Umbilical cord (tissue), 1 donor: ENCODE measurements at regions not wholly inside any gene's neighbourhood (a gene's known extent, or its start where the extent isn't known, plus 50 kb on each side); places are given as distances from the start of the nearest gene placed in this dataset.
"Not testable (repeated sequence)": the region's sequence is repeated elsewhere in the genome, so short reads cannot be mapped to it uniquely, and the experiment has no call there.

Source experiments
- DNase-seq: peaks from one replicate; pipeline ENCODE4 v3.0.0-alpha.2; 2015; ENCODE audit warnings: low spot score

- DNase-seq: no peak
These were observed 176.4 kb upstream of the MDFIC2 start for GRCh38 chr3:70488816-70489215.

- DNase-seq: no peak
These were observed 175.7 kb upstream of the MDFIC2 start for GRCh38 chr3:70488131-70488530.

GRCh38 chr3:70486414-70487017 lies 174.1 kb upstream of the MDFIC2 start:
- no peak for DNase-seq

- no peak for DNase-seq
These were observed 163.7 kb upstream of the MDFIC2 start for GRCh38 chr3:70476174-70476573.

GRCh38 chr3:70471464-70472342 lies 159.3 kb upstream of the MDFIC2 start:
- DNase-seq: no peak

- no peak for DNase-seq
These were observed 153.7 kb upstream of the MDFIC2 start for GRCh38 chr3:70466096-70466495.

- DNase-seq: no peak
These were observed 152.4 kb upstream of the MDFIC2 start for GRCh38 chr3:70464876-70465275.

- no peak for DNase-seq
These were observed 152.0 kb upstream of the MDFIC2 start for GRCh38 chr3:70464465-70464864.

- DNase-seq: not testable (repeated sequence)
These were observed 137.8 kb upstream of the MDFIC2 start for GRCh38 chr3:70450220-70450619.

GRCh38 chr3:70435422-70435821 lies 123.0 kb upstream of the MDFIC2 start:
- DNase-seq: not testable (repeated sequence)

GRCh38 chr3:70433091-70433490 lies 120.7 kb upstream of the MDFIC2 start:
- no peak for DNase-seq

- no peak for DNase-seq
These were observed 119.5 kb upstream of the MDFIC2 start for GRCh38 chr3:70431911-70432310.

GRCh38 chr3:70426071-70426470 lies 113.6 kb upstream of the MDFIC2 start:
- no peak for DNase-seq

GRCh38 chr3:70421506-70421905 lies 109.1 kb upstream of the MDFIC2 start:
- no peak for DNase-seq

- no peak for DNase-seq
These were observed 96.6 kb upstream of the MDFIC2 start for GRCh38 chr3:70409018-70409417.

- no peak for DNase-seq
These were observed 87.8 kb upstream of the MDFIC2 start for GRCh38 chr3:70400194-70400593.

GRCh38 chr3:70393881-70394612 lies 81.6 kb upstream of the MDFIC2 start:
- no peak for DNase-seq

GRCh38 chr3:70392227-70392626 lies 79.8 kb upstream of the MDFIC2 start:
- DNase-seq: no peak

- DNase-seq: no peak
These were observed 75.5 kb upstream of the MDFIC2 start for GRCh38 chr3:70387889-70388288.

- DNase-seq: no peak
These were observed 74.4 kb upstream of the MDFIC2 start for GRCh38 chr3:70386846-70387245.

- DNase-seq: no peak
These were observed 73.6 kb upstream of the MDFIC2 start for GRCh38 chr3:70386043-70386442.

- DNase-seq: peak; percentile 34
These were observed 71.0 kb upstream of the MDFIC2 start for GRCh38 chr3:70383360-70383831.
